IMR-90 (cell line): ENCODE measurements at regions not wholly inside any gene's neighbourhood (a gene's known extent, or its start where the extent isn't known, plus 50 kb on each side); places are given as distances from the start of the nearest gene placed in this dataset.

Experiments used
- ATAC-seq: fragments of 200-7000 bp; cut with Tn5 transposase; 2 replicates; pipeline ENCODE4 v1.9.1; 2020; ENCODE audit warnings: low read depth, mild to moderate bottlenecking, moderate library complexity
- BruUV-seq: library from RNA; stranded (reverse); fragments of 400-500 nt; replicated peaks from 2 replicates; lab custom pipeline; 2021; lab: Mats Ljungman, UMichigan
- CTCF ChIA-PET: fragments of 300-600 bp; formaldehyde crosslinking; extraction: SDS; loops from one replicate; lab custom pipeline; 2021; ENCODE audit warnings: antibody characterized with exemption; lab: Yijun Ruan, JAX
- POLR2A ChIA-PET: fragments of 300-600 bp; sonication (Branson Sonifier 250); formaldehyde crosslinking; loops from one replicate; lab custom pipeline; 2022; ENCODE audit warnings: antibody characterized with exemption; ENCODE audit not compliant: unreplicated experiment; lab: Charles Lee
- DNase-seq: peaks from one replicate; pipeline ENCODE4 v3.0.0; 2013
- H2AFZ ChIP-seq: replicated peaks from 2 replicates; pipeline ENCODE3; 2013; ENCODE audit warnings: low read length, mild to moderate bottlenecking; ENCODE audit not compliant: poor library complexity
- H2AK5ac ChIP-seq: 2 replicates; pipeline ENCODE4 v1.6.1; 2013; ENCODE audit warnings: low read depth, low read length, inconsistent platforms
- H2AK9ac ChIP-seq: replicated peaks from 2 replicates; pipeline ENCODE3; 2013; ENCODE audit warnings: mild to moderate bottlenecking, low read depth, low read length, moderate library complexity; ENCODE audit not compliant: poor library complexity
- H2BK120ac ChIP-seq: 2 replicates; pipeline ENCODE4 v1.6.1; 2013; ENCODE audit warnings: low read depth, low read length, inconsistent platforms
- H2BK15ac ChIP-seq: 3 replicates; pipeline ENCODE4 v1.6.1; 2013; ENCODE audit warnings: low read depth, low read length, inconsistent platforms
- H2BK20ac ChIP-seq: 2 replicates; pipeline ENCODE4 v1.6.1; 2013; ENCODE audit warnings: low read depth, mild to moderate bottlenecking, inconsistent platforms, low read length, moderate library complexity
- H2BK5ac ChIP-seq: 2 replicates; pipeline ENCODE4 v1.6.1; 2013; ENCODE audit warnings: mild to moderate bottlenecking, low read depth, low read length, inconsistent platforms; ENCODE audit not compliant: poor library complexity, severe bottlenecking
- H3K14ac ChIP-seq: replicated peaks from 2 replicates; pipeline ENCODE4 v1.6.1; 2013; ENCODE audit warnings: low read depth, low read length, inconsistent platforms
- H3K18ac ChIP-seq: 2 replicates; pipeline ENCODE4 v1.6.1; 2013; ENCODE audit warnings: low read depth, low read length, control low read depth
- H3K23ac ChIP-seq: 2 replicates; pipeline ENCODE4 v1.6.1; 2013; ENCODE audit warnings: low read depth, low read length, inconsistent platforms
- H3K27ac ChIP-seq: 2 replicates; pipeline ENCODE4 v1.5.1; 2013; ENCODE audit warnings: mild to moderate bottlenecking, control low read depth, low read length; ENCODE audit not compliant: insufficient read depth
- H3K27me3 ChIP-seq: 2 replicates; pipeline ENCODE4 v1.6.1; 2013; ENCODE audit warnings: low read length; ENCODE audit not compliant: control insufficient read depth, insufficient read depth
- H3K36me3 ChIP-seq: 2 replicates; pipeline ENCODE4 v1.6.1; 2013; ENCODE audit warnings: low read length, mixed read lengths; ENCODE audit not compliant: control insufficient read depth, insufficient read depth
- H3K4ac ChIP-seq: 2 replicates; pipeline ENCODE4 v1.6.1; 2013; ENCODE audit warnings: low read depth, low read length, inconsistent platforms
- H3K4me1 ChIP-seq: 2 replicates; pipeline ENCODE4 v1.6.1; 2013; ENCODE audit warnings: low read length, mixed read lengths; ENCODE audit not compliant: control insufficient read depth, insufficient read depth
- H3K4me2 ChIP-seq: 2 replicates; pipeline ENCODE4 v1.6.1; 2013; ENCODE audit warnings: low read depth, mild to moderate bottlenecking, control low read depth, low read length, moderate library complexity
- H3K4me3 ChIP-seq: 2 replicates; pipeline ENCODE4 v1.5.1; 2013; ENCODE audit warnings: low read depth, mild to moderate bottlenecking, control low read depth, low read length, moderate library complexity; ENCODE audit not compliant: insufficient read depth
- H3K56ac ChIP-seq: 2 replicates; pipeline ENCODE4 v1.6.1; 2013; ENCODE audit warnings: low read length, inconsistent platforms; ENCODE audit not compliant: insufficient read depth; ENCODE audit errors: extremely low read depth
- H3K79me1 ChIP-seq, 2 experiments: 2 replicates each; pipeline ENCODE4 v1.6.1; 2013; ENCODE audit warnings: low read length in 2 of 2, inconsistent platforms in 1 of 2, low read depth in 1 of 2
- H3K9ac ChIP-seq: 2 replicates; pipeline ENCODE4 v1.6.1; 2013; ENCODE audit warnings: low read depth, low read length, control low read depth
- H3K9me1 ChIP-seq: 2 replicates; pipeline ENCODE4 v1.6.1; 2013; ENCODE audit warnings: low read length, inconsistent platforms; ENCODE audit not compliant: insufficient read depth
- H3K9me3 ChIP-seq: 2 replicates; pipeline ENCODE4 v1.6.1; 2013; ENCODE audit warnings: low read length; ENCODE audit not compliant: control insufficient read depth, insufficient read depth
- H4K20me1 ChIP-seq: 2 replicates; pipeline ENCODE4 v1.6.1; 2013; ENCODE audit warnings: low read length, inconsistent platforms; ENCODE audit not compliant: insufficient read depth
- H4K5ac ChIP-seq: 2 replicates; pipeline ENCODE4 v1.6.1; 2013; ENCODE audit warnings: mild to moderate bottlenecking, low read depth, low read length, control low read depth
- H4K8ac ChIP-seq, 2 experiments: 2 replicates each; pipeline ENCODE4 v1.6.1; 2013; ENCODE audit warnings: low read depth in 2 of 2, low read length in 2 of 2, control low read depth in 1 of 2, inconsistent platforms in 1 of 2
- H4K91ac ChIP-seq: 2 replicates; pipeline ENCODE4 v1.6.1; 2013; ENCODE audit warnings: low read depth, low read length, inconsistent platforms; ENCODE audit not compliant: insufficient read depth
- MAFK ChIP-seq: IDR thresholded peaks from 2 replicates; pipeline ENCODE4 v1.6.1; 2012; ENCODE audit warnings: low read depth, low read length, improper control_type of control experiment
- RFX5 ChIP-seq: IDR thresholded peaks from 2 replicates; pipeline ENCODE4 v1.8.0; 2012; ENCODE audit warnings: low read depth, mild to moderate bottlenecking, low read length, moderate library complexity
- WGBS, 2 experiments: methylation state at CpG; one replicate each; pipeline versions ENCODE4 v1.1.5 to v1.1.7; 2013; ENCODE audit warnings: missing lambda C conversion rate in 2 of 2; ENCODE audit not compliant: insufficient read length in 1 of 2; ENCODE audit errors: extremely low coverage in 2 of 2; 5-methylcytosine and 5-hydroxymethylcytosine counted together
- dilution Hi-C: fragments of 300-500 bp; cut with HindIII; formaldehyde crosslinking; loops from one replicate; pipeline ENCODE4 v1.14.3; 2018; ENCODE audit warnings: low sequenced_read_pairs; ENCODE audit not compliant: unreplicated experiment
- in situ Hi-C: fragments of 300-500 bp; cut with MboI; formaldehyde crosslinking; loops from 3 replicates; pipeline ENCODE4 v1.14.3; 2019; ENCODE audit warnings: low sequenced_read_pairs, inconsistent platforms, mixed read lengths
- intact Hi-C: fragments of 100-400 bp; cut with micrococcal nuclease; formaldehyde crosslinking; loops from 2 replicates; pipeline ENCODE4 v1.10.0; 2022

GRCh38 chr14:81772381-81772780, 238.7 kb upstream of the SEL1L start:
- no peak overlapping the region for H3K4ac ChIP-seq
- no peak overlapping the region for H2BK15ac ChIP-seq
- no peak overlapping the region for H4K8ac ChIP-seq
- H3K23ac ChIP-seq: no peak overlapping the region
- no peaks in the 10 kb centered on the region for H3K4me1 ChIP-seq
- no TSS peak for BruUV-seq
- no peak overlapping the region for H2AK9ac ChIP-seq
- H3K56ac ChIP-seq: no peak overlapping the region
- H3K9me3 ChIP-seq: peaks cover 3% of the 10 kb centered on the region; the same call in 1 of the 2 replicates
- DNase-seq (no peak), ATAC-seq (no peak)
- H4K5ac ChIP-seq: no peak overlapping the region
- H4K20me1 ChIP-seq: no peaks in the 10 kb centered on the region
- H3K9ac ChIP-seq: no peak overlapping the region
- no peak overlapping the region for H3K18ac ChIP-seq
- in situ Hi-C loops: no loop called here
- no peaks in the 10 kb centered on the region for H3K9me1 ChIP-seq
- H3K27ac ChIP-seq: no peak overlapping the region
- no peak overlapping the region for H2BK20ac ChIP-seq
- WGBS, 2 experiments: no CpG with 5 or more reads among the region's 1 CpG
- H2BK5ac ChIP-seq: no peak overlapping the region
- no peak overlapping the region for H3K4me2 ChIP-seq
- H4K91ac ChIP-seq: no peak overlapping the region
- no peak overlapping the region for H3K14ac ChIP-seq
- ChIA-PET CTCF (no interaction called here), POLR2A (no interaction called here)
- TF ChIP-seq MAFK (no peak), RFX5 (no peak)
- H2BK120ac ChIP-seq: no peak overlapping the region
- no peak overlapping the region for H2AFZ ChIP-seq
- dilution Hi-C loops: no loop called here
- no peaks in the 10 kb centered on the region for H3K36me3 ChIP-seq
- no peak overlapping the region for H2AK5ac ChIP-seq
- no peaks in the 10 kb centered on the region for H3K79me1 ChIP-seq
- no peak overlapping the region for H3K4me3 ChIP-seq
- no peaks in the 10 kb centered on the region for H3K27me3 ChIP-seq
- intact Hi-C loops: no loop called here
